H1 (cell line): ENCODE measurements at regions not wholly inside any gene's neighbourhood (a gene's known extent, or its start where the extent isn't known, plus 50 kb on each side); places are given as distances from the start of the nearest gene placed in this dataset.

Experiments
- CTCF ChIA-PET: fragments of 300-600 bp; sonication (Branson Sonifier 250); formaldehyde crosslinking; loops from one replicate; lab custom pipeline; 2021; ENCODE audit not compliant: partially characterized antibody; lab: Charles Lee
- POLR2A ChIA-PET: fragments of 300-600 bp; sonication (Branson Sonifier 250); formaldehyde crosslinking; loops from one replicate; lab custom pipeline; 2021; ENCODE audit warnings: inconsistent platforms; ENCODE audit not compliant: partially characterized antibody; lab: Charles Lee
- DNase-seq, 2 experiments: peaks; one replicate each; pipeline versions ENCODE4 v3.0.0 to v3.0.0-alpha.2; 2010 to 2022; ENCODE audit warnings: low spot score in 2 of 2, low read depth in 1 of 2, mixed read lengths in 1 of 2
- FAIRE-seq: peaks from 2 replicates; lab custom pipeline; 2011; peaks lifted over from hg19 to GRCh38; lab: Jason Lieb, UNC
- H2AFZ ChIP-seq: 2 replicates; pipeline ENCODE4 v1.8.1; 2012; ENCODE audit warnings: low read length, inconsistent platforms
- H2AK5ac ChIP-seq: 2 replicates; pipeline ENCODE4 v1.6.1; 2013; ENCODE audit warnings: low read depth, low read length
- H2BK120ac ChIP-seq: replicated peaks from 2 replicates; pipeline ENCODE3; 2013; ENCODE audit warnings: low read depth, low read length, inconsistent platforms
- H2BK12ac ChIP-seq: 2 replicates; pipeline ENCODE4 v1.6.1; 2013; ENCODE audit warnings: low read depth, low read length
- H2BK15ac ChIP-seq: 2 replicates; pipeline ENCODE4 v1.6.1; 2013; ENCODE audit warnings: low read length
- H2BK20ac ChIP-seq: 2 replicates; pipeline ENCODE4 v1.6.1; 2013; ENCODE audit warnings: low read length
- H2BK5ac ChIP-seq: 2 replicates; pipeline ENCODE4 v1.6.1; 2013; ENCODE audit warnings: low read depth, low read length
- H3K14ac ChIP-seq: 2 replicates; pipeline ENCODE4 v1.6.1; 2013; ENCODE audit warnings: inconsistent platforms; ENCODE audit not compliant: insufficient read length
- H3K18ac ChIP-seq: 2 replicates; pipeline ENCODE4 v1.6.1; 2013; ENCODE audit warnings: low read length; ENCODE audit errors: extremely low read depth
- H3K23ac ChIP-seq: 2 replicates; pipeline ENCODE4 v1.6.1; 2013; ENCODE audit warnings: inconsistent platforms; ENCODE audit not compliant: insufficient read length
- H3K23me2 ChIP-seq: 2 replicates; pipeline ENCODE4 v1.6.1; 2013; ENCODE audit warnings: low read depth, low read length
- H3K27ac ChIP-seq: 2 replicates; pipeline ENCODE4 v1.6.1; 2011; ENCODE audit warnings: low read depth, low read length, inconsistent platforms
- H3K27me3 ChIP-seq, 4 experiments: replicated peaks in 1 of 4; 1 replicate in 1 of 4; 2 replicates in 3 of 4; pipeline versions ENCODE4 v1.6.1 to v1.8.1; 2011 to 2013; ENCODE audit warnings: low read length in 3 of 4, mild to moderate bottlenecking in 3 of 4, inconsistent platforms in 2 of 4, mixed read lengths in 2 of 4, moderate library complexity in 1 of 4; ENCODE audit not compliant: control insufficient read depth in 3 of 4, insufficient read depth in 3 of 4; ENCODE audit errors: extremely low read depth in 1 of 4
- H3K36me3 ChIP-seq, 4 experiments: 2 replicates each; pipeline versions ENCODE4 v1.6.1 to v1.8.1; 2011 to 2013; ENCODE audit warnings: mild to moderate bottlenecking in 4 of 4, low read length in 3 of 4, moderate library complexity in 2 of 4, control low read depth in 1 of 4, inconsistent platforms in 1 of 4; ENCODE audit not compliant: insufficient read depth in 4 of 4, control insufficient read depth in 2 of 4
- H3K4ac ChIP-seq: replicated peaks from 2 replicates; pipeline ENCODE3; 2013; ENCODE audit warnings: low read length, low read depth, mixed read lengths, inconsistent platforms; ENCODE audit not compliant: insufficient read length
- H3K4me1 ChIP-seq, 4 experiments: replicated peaks in 1 of 4; 1 replicate in 1 of 4; 2 replicates in 3 of 4; pipeline versions ENCODE4 v1.6.1 to v1.8.1; 2011 to 2013; ENCODE audit warnings: low read length in 3 of 4, inconsistent platforms in 2 of 4, mixed read lengths in 1 of 4; ENCODE audit not compliant: insufficient read depth in 4 of 4, control insufficient read depth in 3 of 4
- H3K4me2 ChIP-seq, 2 experiments: 2 replicates each; pipeline versions ENCODE4 v1.6.1 to v1.8.1; 2011 to 2013; ENCODE audit warnings: low read depth in 2 of 2, low read length in 2 of 2, control low read depth in 1 of 2, inconsistent platforms in 1 of 2, mild to moderate bottlenecking in 1 of 2; ENCODE audit not compliant: insufficient read depth in 1 of 2
- H3K4me3 ChIP-seq, 4 experiments: fragments of 200-600, 300-600 bp in 1 of 4; sonication (generic), shearing (Covaris generic), sonication (Bioruptor Twin) in 1 of 4; 2 replicates each; pipeline versions ENCODE4 v1.5.1 to v1.8.1; 2011 to 2016; ENCODE audit warnings: low read length in 4 of 4, low read depth in 3 of 4, control low read depth in 2 of 4, inconsistent platforms in 2 of 4, mild to moderate bottlenecking in 2 of 4, mixed read lengths in 1 of 4, moderate library complexity in 1 of 4; ENCODE audit not compliant: insufficient read depth in 2 of 4; ENCODE audit errors: extremely low read depth in 1 of 4
- H3K56ac ChIP-seq: replicated peaks from 2 replicates; pipeline ENCODE3; 2013; ENCODE audit warnings: low read depth, mild to moderate bottlenecking, mixed read lengths, low read length, inconsistent platforms; ENCODE audit not compliant: insufficient read length
- H3K79me1 ChIP-seq: 2 replicates; pipeline ENCODE4 v1.6.1; 2013; ENCODE audit warnings: low read depth, low read length, control low read depth
- H3K79me2 ChIP-seq, 2 experiments: 2 replicates each; pipeline versions ENCODE4 v1.6.1 to v1.8.1; 2012 to 2013; ENCODE audit warnings: low read length in 2 of 2, mild to moderate bottlenecking in 2 of 2, inconsistent platforms in 1 of 2; ENCODE audit not compliant: insufficient read depth in 2 of 2, control insufficient read depth in 1 of 2
- H3K9ac ChIP-seq, 4 experiments: replicated peaks in 1 of 4; 1 replicate in 1 of 4; 2 replicates in 3 of 4; pipeline versions ENCODE4 v1.6.1 to v1.8.1; 2011 to 2013; ENCODE audit warnings: low read depth in 3 of 4, low read length in 3 of 4, control low read depth in 2 of 4, mild to moderate bottlenecking in 2 of 4, moderate library complexity in 2 of 4, inconsistent platforms in 1 of 4; ENCODE audit errors: extremely low read depth in 1 of 4
- H3K9me3 ChIP-seq, 2 experiments: 2 replicates each; pipeline versions ENCODE4 v1.6.1 to v1.8.1; 2012 to 2013; ENCODE audit warnings: mild to moderate bottlenecking in 2 of 2, moderate library complexity in 2 of 2, control low read depth in 1 of 2, inconsistent platforms in 1 of 2, low read depth in 1 of 2, low read length in 1 of 2, mixed read lengths in 1 of 2; ENCODE audit not compliant: insufficient read depth in 2 of 2
- H4K20me1 ChIP-seq, 2 experiments: replicated peaks in 1 of 2; 2 replicates each; pipeline versions ENCODE3 to v1.8.1; 2011 to 2013; ENCODE audit warnings: inconsistent platforms in 2 of 2, low read length in 2 of 2, mild to moderate bottlenecking in 1 of 2; ENCODE audit not compliant: insufficient read depth in 2 of 2, control insufficient read depth in 1 of 2
- H4K5ac ChIP-seq: 2 replicates; pipeline ENCODE4 v1.6.1; 2013; ENCODE audit warnings: low read length, low read depth, mixed read lengths, inconsistent platforms; ENCODE audit not compliant: insufficient read length
- H4K8ac ChIP-seq: 2 replicates; pipeline ENCODE4 v1.8.0; 2013; ENCODE audit warnings: mild to moderate bottlenecking, moderate library complexity, low read length, inconsistent platforms; ENCODE audit not compliant: insufficient read depth; ENCODE audit errors: extremely low read depth
- H4K91ac ChIP-seq: replicated peaks from 2 replicates; pipeline ENCODE3; 2013; ENCODE audit warnings: low read length, mixed read lengths, inconsistent platforms; ENCODE audit not compliant: insufficient read length
- FOSL1 ChIP-seq: IDR thresholded peaks from 2 replicates; pipeline ENCODE4 v1.6.1; 2011; ENCODE audit warnings: mild to moderate bottlenecking, low read depth, low read length, moderate library complexity; ENCODE audit not compliant: insufficient read depth
- GTF2F1 ChIP-seq: IDR thresholded peaks from 2 replicates; pipeline ENCODE4 v1.6.1; 2012; ENCODE audit warnings: low read depth, low read length, improper control_type of control experiment, borderline replicate concordance
- HDAC6 ChIP-seq: IDR thresholded peaks from one replicate; pipeline ENCODE4 v1.7.1; 2012; ENCODE audit warnings: low read depth, mild to moderate bottlenecking, inconsistent platforms, low read length, moderate library complexity
- NANOG ChIP-seq: IDR thresholded peaks from 2 replicates; pipeline ENCODE4 v1.6.1; 2011; ENCODE audit warnings: low read length, low read depth, mild to moderate bottlenecking, inconsistent platforms; ENCODE audit not compliant: insufficient read depth, poor library complexity, severe bottlenecking
- PHF8 ChIP-seq: fragments of 200-600 bp; sonication (generic); conservative IDR thresholded peaks from 2 replicates; pipeline ENCODE4 v1.7.1; 2012; ENCODE audit warnings: low read depth, mild to moderate bottlenecking, inconsistent platforms, low read length, moderate library complexity
- SAP30 ChIP-seq: fragments of 300-600 bp; sonication (generic); IDR thresholded peaks from 2 replicates; pipeline ENCODE4 v1.7.1; 2012; ENCODE audit warnings: low read length, moderate library complexity, mild to moderate bottlenecking, inconsistent platforms; ENCODE audit not compliant: insufficient read depth, insufficient replicate concordance
- TEAD4 ChIP-seq: IDR thresholded peaks from 2 replicates; pipeline ENCODE4 v1.6.1; 2012; ENCODE audit warnings: low read depth, low read length, inconsistent platforms, mixed read lengths
- USF2 ChIP-seq: IDR thresholded peaks from 2 replicates; pipeline ENCODE4 v1.6.1; 2011; ENCODE audit warnings: low read length, improper control_type of control experiment
- YY1 ChIP-seq: IDR thresholded peaks from 2 replicates; pipeline ENCODE4 v1.6.1; 2011; ENCODE audit warnings: low read depth, mild to moderate bottlenecking, low read length
- TF ChIP-seq, protein P1 (sequence below): IDR thresholded peaks from 2 replicates; pipeline ENCODE4 v1.6.1; 2012; ENCODE audit warnings: low read length, inconsistent platforms

DNA sequence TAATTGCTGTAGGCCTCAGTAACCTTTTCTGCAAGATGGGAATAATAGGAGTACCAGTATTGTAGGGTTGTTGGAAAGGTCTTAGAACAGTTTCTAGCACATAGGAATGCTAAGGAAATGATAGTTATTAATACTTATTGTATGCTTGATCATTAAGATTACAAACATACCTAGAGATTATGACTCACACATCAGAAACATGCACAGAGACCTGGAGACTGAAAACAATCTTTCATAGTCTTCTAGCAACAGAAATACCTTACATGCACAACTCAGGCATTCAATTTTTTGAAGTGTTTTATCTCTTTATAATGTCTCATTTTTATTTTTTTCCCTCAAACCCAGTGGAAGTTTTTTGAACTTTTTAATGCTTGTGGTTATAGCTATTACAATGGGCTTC, 104.4 kb upstream of the ZBTB20 start:
- no peak overlapping the region for H2BK120ac ChIP-seq
- no peak for DNase-seq
- no peak overlapping the region for H2BK15ac ChIP-seq
- H3K9ac ChIP-seq: no peak overlapping the region
- ChIA-PET POLR2A (no interaction called here), CTCF (no interaction called here)
- no peaks in the 10 kb centered on the region; a peak in 1 of 4 replicates for H3K9me3 ChIP-seq
- no peak for FAIRE-seq
- H3K14ac ChIP-seq: no peak overlapping the region
- H3K56ac ChIP-seq: no peak overlapping the region
- no peak overlapping the region for H2BK12ac ChIP-seq
- H2BK5ac ChIP-seq: no peak overlapping the region
- TF ChIP-seq TEAD4 (no peak), SAP30 (no peak), NANOG (no peak), HDAC6 (no peak), GTF2F1 (no peak), YY1 (no peak), PHF8 (no peak), USF2 (no peak), FOSL1 (no peak)
- TF ChIP-seq, protein P1, sequence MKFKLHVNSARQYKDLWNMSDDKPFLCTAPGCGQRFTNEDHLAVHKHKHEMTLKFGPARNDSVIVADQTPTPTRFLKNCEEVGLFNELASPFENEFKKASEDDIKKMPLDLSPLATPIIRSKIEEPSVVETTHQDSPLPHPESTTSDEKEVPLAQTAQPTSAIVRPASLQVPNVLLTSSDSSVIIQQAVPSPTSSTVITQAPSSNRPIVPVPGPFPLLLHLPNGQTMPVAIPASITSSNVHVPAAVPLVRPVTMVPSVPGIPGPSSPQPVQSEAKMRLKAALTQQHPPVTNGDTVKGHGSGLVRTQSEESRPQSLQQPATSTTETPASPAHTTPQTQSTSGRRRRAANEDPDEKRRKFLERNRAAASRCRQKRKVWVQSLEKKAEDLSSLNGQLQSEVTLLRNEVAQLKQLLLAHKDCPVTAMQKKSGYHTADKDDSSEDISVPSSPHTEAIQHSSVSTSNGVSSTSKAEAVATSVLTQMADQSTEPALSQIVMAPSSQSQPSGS: no peak
- H3K4ac ChIP-seq: no peak overlapping the region
- no peak overlapping the region for H3K27ac ChIP-seq
- H3K79me2 ChIP-seq: no peaks in the 10 kb centered on the region
- no peaks in the 10 kb centered on the region for H3K27me3 ChIP-seq
- no peak overlapping the region for H3K4me3 ChIP-seq
- no peak overlapping the region for H3K4me2 ChIP-seq
- no peaks in the 10 kb centered on the region for H3K79me1 ChIP-seq
- no peak overlapping the region for H4K5ac ChIP-seq
- H3K18ac ChIP-seq: no peak overlapping the region
- no peaks in the 10 kb centered on the region for H4K20me1 ChIP-seq
- no peak overlapping the region for H4K8ac ChIP-seq
- no peak overlapping the region for H3K23ac ChIP-seq
- H3K36me3 ChIP-seq: no peaks in the 10 kb centered on the region
- no peak overlapping the region for H2AFZ ChIP-seq
- H2BK20ac ChIP-seq: no peak overlapping the region
- no peaks in the 10 kb centered on the region; a peak in 1 of 7 replicates for H3K4me1 ChIP-seq
- H3K23me2 ChIP-seq: no peaks in the 10 kb centered on the region
- no peak overlapping the region for H4K91ac ChIP-seq
- no peak overlapping the region for H2AK5ac ChIP-seq
